K562 (cell line): ENCODE measurements at regions not wholly inside any gene's neighbourhood (a gene's known extent, or its start where the extent isn't known, plus 50 kb on each side); places are given as distances from the start of the nearest gene placed in this dataset.
A peak's percentile ranks its signal among the peaks of the same experiment; 100 is the strongest.

Experiments used
- ARID3A ChIP-seq: IDR thresholded peaks from 2 replicates; pipeline ENCODE4 v1.6.1; 2012; ENCODE audit warnings: low read depth, low read length, improper control_type of control experiment, borderline replicate concordance
- C11orf30 ChIP-seq: fragments of 450-650 bp; IDR thresholded peaks from 2 replicates; pipeline ENCODE4 v1.6.1; 2016; ENCODE audit warnings: low read depth, mild to moderate bottlenecking
- HNRNPL ChIP-seq: fragments of 200-400 bp; formaldehyde crosslinking; IDR thresholded peaks from 2 replicates; pipeline ENCODE4 v1.6.1; 2017; ENCODE audit warnings: low read depth, mild to moderate bottlenecking, low read length
- HNRNPLL ChIP-seq: fragments of 200-400 bp; formaldehyde crosslinking; IDR thresholded peaks from 2 replicates; pipeline ENCODE4 v1.6.1; 2017; ENCODE audit warnings: low read length, low read depth, mild to moderate bottlenecking; ENCODE audit not compliant: poor library complexity, severe bottlenecking
- LCOR ChIP-seq: sonication (generic); formaldehyde crosslinking; IDR thresholded peaks from 2 replicates; pipeline ENCODE4 v1.8.0; 2022; ENCODE audit warnings: mild to moderate bottlenecking, missing genetic modification reagents
- LEF1 ChIP-seq: fragments of 450-650 bp; IDR thresholded peaks from 2 replicates; pipeline ENCODE4 v1.6.1; 2016; ENCODE audit warnings: mild to moderate bottlenecking
- MAFK ChIP-seq: IDR thresholded peaks from 2 replicates; pipeline ENCODE4 v1.6.1; 2011; ENCODE audit warnings: low read length, improper control_type of control experiment
- MNT ChIP-seq, 2 experiments: fragments of 450-650 bp; conservative IDR thresholded peaks; 2 replicates each; pipeline ENCODE4 v1.6.1; 2017; ENCODE audit warnings: mild to moderate bottlenecking in 2 of 2, moderate library complexity in 2 of 2
- RNF219 ChIP-seq: fragments of 250-450 bp; sonication (Bioruptor Pico); IDR thresholded peaks from 2 replicates; pipeline ENCODE4 v1.5.0; 2022; ENCODE audit warnings: mild to moderate bottlenecking
- SMAD4 ChIP-seq: fragments of 250-450 bp; sonication (Bioruptor Pico); conservative IDR thresholded peaks from 2 replicates; pipeline ENCODE4 v1.8.0; 2021; ENCODE audit warnings: inconsistent platforms, mild to moderate bottlenecking, moderate library complexity
- TBP ChIP-seq: optimal IDR thresholded peaks from 2 replicates; pipeline ENCODE3; 2011; ENCODE audit warnings: low read depth, low read length, improper control_type of control experiment
- ZBTB34 ChIP-seq: fragments of 250-450 bp; sonication (Bioruptor Pico); IDR thresholded peaks from 2 replicates; pipeline ENCODE4 v1.8.0; 2021; ENCODE audit warnings: mild to moderate bottlenecking, moderate library complexity
- ZNF121 ChIP-seq: sonication (generic); formaldehyde crosslinking; conservative IDR thresholded peaks from 2 replicates; pipeline ENCODE4 v1.8.0; 2022; ENCODE audit warnings: missing genetic modification reagents
- ZNF347 ChIP-seq: fragments of 450-650 bp; formaldehyde crosslinking; IDR thresholded peaks from 2 replicates; pipeline ENCODE4 v1.4.0; 2020; ENCODE audit warnings: low read depth, mild to moderate bottlenecking, moderate library complexity
- ZNF699 ChIP-seq: fragments of 250-450 bp; sonication (Bioruptor Pico); IDR thresholded peaks from 2 replicates; pipeline ENCODE4 v1.8.0; 2021; ENCODE audit warnings: mild to moderate bottlenecking, moderate library complexity; ENCODE audit not compliant: insufficient replicate concordance

GRCh38 chr2:52135235-52135634, 1103.3 kb upstream of the NRXN1 start (continued):
- TF ChIP-seq ARID3A (no peak), HNRNPLL (no peak), TBP (no peak), RNF219 (no peak), ZNF347 (CRISPR knock-in tag) (no peak), MAFK (peak; percentile 48; the same call in 1 of the 2 replicates), HNRNPL (no peak), SMAD4 (CRISPR knock-in tag) (no peak), ZNF121 (no peak), ZBTB34 (CRISPR knock-in tag) (no peak), MNT (conservative IDR thresholded peaks at IDR 0.05) (no peak), LCOR (CRISPR knock-in tag) (no peak), LEF1 (no peak), ZNF699 (CRISPR knock-in tag) (no peak), C11orf30 (peak; percentile 17; the same call in 1 of the 2 replicates)
